Upper lobe of left lung (tissue), 6 donors: ENCODE measurements at regions not wholly inside any gene's neighbourhood (a gene's known extent, or its start where the extent isn't known, plus 50 kb on each side); places are given as distances from the start of the nearest gene placed in this dataset.

Experiments used
- ATAC-seq, 2 donors: fragments of 200-7000 bp; cut with Tn5 transposase; one replicate each; pipeline ENCODE4 v1.9.1; 2022; ENCODE audit warnings: mild to moderate bottlenecking in 2 of 2, moderate library complexity in 2 of 2; ENCODE audit not compliant: low FRiP score in 2 of 2
- DNase-seq, 2 donors: peaks; one replicate each; pipeline ENCODE4 v3.0.0-alpha.2; 2019 to 2020
- H3K27ac ChIP-seq, 4 donors: fragments of 200-600 bp; sonication (generic); one replicate each; pipeline ENCODE4 v1.5.1; 2016 to 2019
- H3K27me3 ChIP-seq, 4 donors: fragments of 200-600 bp; sonication (generic); one replicate each; pipeline ENCODE4 v1.5.1; 2017 to 2019
- H3K36me3 ChIP-seq, 4 donors: fragments of 200-600 bp; sonication (generic); one replicate each; pipeline ENCODE4 v1.5.1; 2016 to 2019
- H3K4me1 ChIP-seq, 4 donors: fragments of 200-600 bp; sonication (generic); one replicate each; pipeline ENCODE4 v1.5.1; 2018 to 2019
- H3K4me3 ChIP-seq, 4 donors: fragments of 200-600 bp; sonication (generic); one replicate each; pipeline ENCODE4 v1.5.1; 2017 to 2019; ENCODE audit warnings: mild to moderate bottlenecking in 2 of 4, moderate library complexity in 1 of 4
- H3K9me3 ChIP-seq, 4 donors: fragments of 200-600 bp; sonication (generic); one replicate each; pipeline ENCODE4 v1.5.1; 2018 to 2019
- CTCF ChIP-seq, 6 experiments: fragments of 450-650 bp in 4 of 6; fragments of 200-600 bp in 2 of 6; sonication (generic) in 2 of 6; IDR thresholded peaks; one replicate each; pipeline ENCODE4 v1.5.1; 2016 to 2019; ENCODE audit warnings: antibody characterized with exemption in 6 of 6
- EP300 ChIP-seq, 4 donors: sonication (generic); formaldehyde crosslinking; IDR thresholded peaks; one replicate each; pipeline ENCODE4 v1.5.1; 2017; ENCODE audit warnings: antibody characterized with exemption in 4 of 4, control low read depth in 2 of 4
- POLR2A ChIP-seq, 4 donors: fragments of 450-650 bp; IDR thresholded peaks; one replicate each; pipeline ENCODE4 v1.5.1; 2016 to 2017; ENCODE audit warnings: antibody characterized with exemption in 4 of 4, mild to moderate bottlenecking in 2 of 4
- POLR2AphosphoS5 ChIP-seq, 2 donors: sonication (generic); formaldehyde crosslinking; IDR thresholded peaks; one replicate each; pipeline ENCODE4 v1.5.1; 2017; ENCODE audit warnings: antibody characterized with exemption in 2 of 2
- WGBS, 2 donors: methylation state at CpG; one replicate each; pipeline ENCODE4 v1.1.5; 2017 to 2018; 5-methylcytosine and 5-hydroxymethylcytosine counted together
- donor health status: DM: no; HTN: no; CAD: no; lungs with moderate emphysema.
- donor health status: DM: no; HTN: yes; CAD: no; lungs with severe emphysema.

- Histone ChIP-seq H3K4me1 (peaks cover 0 to 9% (median 5%) of the 10 kb centered on the region in 4 donors), H3K36me3 (no peaks in the 10 kb centered on the region), H3K27me3 (peaks cover 0 to 4% (median 0%) of the 10 kb centered on the region in 4 donors), H3K27ac (no peak overlapping the region), H3K4me3 (no peak overlapping the region), H3K9me3 (no peaks in the 10 kb centered on the region)
- no peak for TF ChIP-seq POLR2AphosphoS5 (IDR thresholded peaks at IDR 0.05)
- no peak for TF ChIP-seq EP300 (IDR thresholded peaks at IDR 0.05)
- TF ChIP-seq POLR2A (IDR thresholded peaks at IDR 0.05) = no peak
- TF ChIP-seq CTCF (IDR thresholded peaks at IDR 0.05) = no peak
- ATAC-seq (no peak), DNase-seq (no peak)
- 93 to 98% methylated on average over 5 of the region's 5 CpGs for WGBS, 2 donors
These were observed 177.8 kb downstream of the INHBB start for GRCh38 chr2:120523766-120524165.

DNA sequence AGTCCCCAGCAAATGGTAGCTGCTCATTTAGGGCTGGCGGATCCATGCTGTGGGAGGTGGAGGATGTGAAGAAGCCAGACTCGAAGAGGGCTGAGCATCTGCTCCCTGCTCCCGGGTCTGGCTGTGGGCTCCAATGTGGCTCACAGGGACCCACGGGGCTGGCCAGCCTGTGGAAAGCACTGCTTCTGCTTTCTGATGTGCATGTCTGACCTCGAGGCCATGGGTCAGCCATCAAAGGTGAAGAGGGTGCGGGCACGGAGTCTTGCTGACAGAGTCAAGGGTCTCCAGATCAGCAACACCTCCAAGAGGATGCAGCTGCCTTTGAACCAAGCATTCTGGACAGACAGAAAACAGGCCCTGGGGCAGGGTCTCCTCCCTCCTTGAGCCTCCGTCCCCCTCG lies 178.2 kb downstream of the INHBB start:
- DNase-seq (no peak), ATAC-seq (no peak)
- H3K4me1 ChIP-seq = peaks cover 0 to 9% (median 5%) of the 10 kb centered on the region in 4 donors
- no peaks in the 10 kb centered on the region for H3K9me3 ChIP-seq
- H3K27me3 ChIP-seq = peaks cover 0 to 4% (median 0%) of the 10 kb centered on the region in 4 donors
- TF ChIP-seq CTCF (IDR thresholded peaks at IDR 0.05) = no peak
- no peak for TF ChIP-seq EP300 (IDR thresholded peaks at IDR 0.05)
- TF ChIP-seq POLR2AphosphoS5 (IDR thresholded peaks at IDR 0.05) = no peak
- no peak for TF ChIP-seq POLR2A (IDR thresholded peaks at IDR 0.05)
- H3K4me3 ChIP-seq = no peak overlapping the region
- WGBS, 2 donors = 88 to 89% methylated on average over 7 to 9 of the region's 9 CpGs
- no peak overlapping the region for H3K27ac ChIP-seq
- H3K36me3 ChIP-seq = no peaks in the 10 kb centered on the region

- Histone ChIP-seq H3K27ac (peak overlapping the region in 1 of 4 donors; percentile 15), H3K9me3 (no peaks in the 10 kb centered on the region), H3K4me1 (peaks cover 0 to 9% (median 5%) of the 10 kb centered on the region in 4 donors), H3K4me3 (no peak overlapping the region), H3K27me3 (peaks cover 0 to 4% (median 0%) of the 10 kb centered on the region in 4 donors), H3K36me3 (no peaks in the 10 kb centered on the region)
- WGBS, 2 donors = 52 to 56% methylated on average over 15 to 18 of the region's 18 CpGs
- ATAC-seq = no peak
- TF ChIP-seq CTCF (IDR thresholded peaks at IDR 0.05) = no peak
- TF ChIP-seq POLR2A (IDR thresholded peaks at IDR 0.05) = no peak
- TF ChIP-seq POLR2AphosphoS5 (IDR thresholded peaks at IDR 0.05) = no peak
- TF ChIP-seq EP300 (IDR thresholded peaks at IDR 0.05) = no peak
- peak in 1 of 2 donors; percentile 53 for DNase-seq
These were observed 179.4 kb downstream of the INHBB start for GRCh38 chr2:120525056-120526046.

DNA sequence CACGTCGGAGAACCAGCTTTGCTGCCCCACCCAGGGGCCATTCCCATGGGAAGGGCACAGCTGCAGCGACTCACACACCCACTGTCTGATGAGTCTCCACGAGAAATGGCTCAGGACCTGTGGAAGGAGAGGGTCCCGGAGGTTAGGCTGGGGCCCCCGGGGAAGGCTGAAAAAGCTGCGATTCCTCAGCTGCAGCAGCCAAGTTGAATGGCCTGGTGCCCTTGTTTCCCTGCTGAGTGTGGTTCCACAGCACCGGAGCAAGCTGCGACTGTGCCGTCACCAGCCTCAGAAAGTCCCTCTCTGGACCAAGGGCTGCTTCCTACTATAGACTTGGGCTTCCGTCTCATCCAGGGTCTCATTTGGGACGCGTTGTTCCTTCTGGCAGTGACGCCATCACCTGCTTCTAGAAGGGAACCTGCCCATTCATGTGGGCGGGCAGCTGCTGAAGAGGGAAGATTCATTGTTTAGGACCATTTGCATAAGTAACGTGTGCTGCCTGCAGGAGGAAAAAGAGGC lies 180.2 kb downstream of the INHBB start:
- 64 to 71% methylated on average over 9 to 16 of the region's 16 CpGs for WGBS, 2 donors
- no peak for DNase-seq
- Histone ChIP-seq H3K27me3 (peaks cover 0 to 4% (median 0%) of the 10 kb centered on the region in 4 donors), H3K27ac (peak overlapping the region in 1 of 4 donors; percentile 15), H3K36me3 (no peaks in the 10 kb centered on the region), H3K4me3 (no peak overlapping the region), H3K9me3 (no peaks in the 10 kb centered on the region), H3K4me1 (peaks cover 0 to 9% (median 5%) of the 10 kb centered on the region in 4 donors)
- ATAC-seq = no peak
- TF ChIP-seq POLR2AphosphoS5 (IDR thresholded peaks at IDR 0.05) (no peak), CTCF (IDR thresholded peaks at IDR 0.05) (no peak), EP300 (IDR thresholded peaks at IDR 0.05) (no peak), POLR2A (IDR thresholded peaks at IDR 0.05) (no peak)
